ENCODE measurements at regions not wholly inside any gene's neighbourhood (a gene's known extent, or its start where the extent isn't known, plus 50 kb on each side); places are given as distances from the start of the nearest gene placed in this dataset.

GRCh38 chr4:110816367-110816766 is 193.5 kb upstream of the PITX2 start:
- no peak for TF ChIP-seq POLR2A (IDR thresholded peaks at IDR 0.05; ENCODE audit: low read length)
- TF ChIP-seq GATA1 (IDR thresholded peaks at IDR 0.05; ENCODE audit: low read depth, low read length): no peak
